ENCODE measurements at regions not wholly inside any gene's neighbourhood (a gene's known extent, or its start where the extent isn't known, plus 50 kb on each side); places are given as distances from the start of the nearest gene placed in this dataset.
"Not testable (repeated sequence)": the region's sequence is repeated elsewhere in the genome, so short reads cannot be mapped to it uniquely, and the experiment has no call there.

DNA sequence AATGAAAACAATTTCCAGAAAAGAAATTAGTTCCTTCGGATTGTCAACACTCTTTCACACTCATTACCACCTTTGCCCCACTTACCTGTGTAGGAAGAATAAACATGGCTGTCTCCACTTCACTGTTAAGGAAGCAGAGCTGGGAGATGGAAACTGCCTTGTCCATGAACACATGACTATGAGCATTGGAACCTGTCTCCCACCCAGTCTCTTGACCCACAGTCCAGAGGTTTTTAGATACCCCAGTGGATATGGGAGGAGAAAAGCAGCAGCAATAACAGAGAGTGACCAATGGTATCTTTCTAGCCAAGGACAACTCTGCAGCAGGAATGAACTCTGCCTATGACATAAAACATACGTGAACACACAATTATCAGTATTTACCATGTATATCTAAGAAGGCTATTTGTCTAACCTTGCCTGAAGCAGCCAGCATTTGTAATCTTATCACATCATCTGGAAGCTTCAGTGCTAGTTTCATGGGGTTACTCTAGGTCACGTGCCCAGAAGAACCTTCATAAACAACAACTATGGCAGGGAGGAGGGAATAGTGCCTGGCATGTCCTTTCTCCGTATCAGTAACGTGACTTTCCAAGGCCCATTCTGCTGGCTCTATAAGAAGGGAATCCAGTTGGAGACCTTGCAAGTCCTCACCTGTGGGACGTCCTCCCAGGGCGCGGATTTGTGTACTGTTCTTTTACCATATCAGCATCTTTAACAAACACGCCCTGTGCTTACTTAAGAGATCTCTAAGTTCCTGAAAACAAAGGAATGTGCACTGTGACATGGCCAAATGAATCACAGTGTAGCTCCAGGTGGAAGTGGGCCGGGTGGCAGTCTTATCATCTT, 221.8 kb upstream of the UBL3 start:
- no peak for DNase-seq (ENCODE audit: low read depth in 1 of 2, low spot score in 1 of 2)

DNA sequence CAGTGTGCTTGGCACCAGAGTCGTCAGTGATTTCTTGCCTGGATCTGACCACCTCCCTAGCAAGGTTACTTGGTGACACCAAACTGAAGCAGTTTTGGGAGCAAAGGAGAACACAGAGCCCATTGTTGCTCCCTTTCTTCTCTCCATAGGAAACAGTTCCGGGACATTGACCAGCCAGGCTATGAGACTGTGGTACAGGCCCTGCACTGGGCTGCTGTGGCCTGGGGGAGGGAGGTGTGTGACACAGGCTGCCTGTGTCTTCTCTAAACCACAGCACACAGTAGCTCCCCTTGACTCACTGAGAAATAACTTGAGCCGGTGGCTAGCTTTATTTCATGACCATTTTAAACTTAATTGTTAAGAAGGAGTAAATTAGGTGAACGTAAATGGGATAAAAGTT, 214.8 kb upstream of the UBL3 start:
- DNase-seq (ENCODE audit: low read depth in 1 of 2, low spot score in 1 of 2) = no peak

DNA sequence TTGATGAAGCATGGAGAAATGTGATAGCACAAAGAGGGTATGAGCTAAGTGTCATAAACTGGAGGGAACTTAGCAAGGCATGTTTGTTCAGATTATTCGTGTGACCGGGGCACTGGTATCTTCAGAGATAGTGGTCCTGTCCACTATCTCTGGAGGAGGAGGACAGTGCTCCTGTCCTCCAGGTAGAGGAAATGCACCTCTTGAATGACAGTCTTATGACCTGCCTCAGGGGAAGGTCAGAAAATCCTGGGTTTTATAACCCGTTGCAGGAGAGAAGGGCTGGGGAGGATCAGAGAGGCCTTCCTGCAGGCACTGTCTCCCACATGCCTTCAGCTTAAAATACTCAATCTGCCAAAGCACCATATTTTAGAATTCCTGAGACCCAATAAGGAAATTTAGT, 213.5 kb upstream of the UBL3 start:
- DNase-seq (ENCODE audit: low read depth in 1 of 2, low spot score in 1 of 2) = no peak

DNA sequence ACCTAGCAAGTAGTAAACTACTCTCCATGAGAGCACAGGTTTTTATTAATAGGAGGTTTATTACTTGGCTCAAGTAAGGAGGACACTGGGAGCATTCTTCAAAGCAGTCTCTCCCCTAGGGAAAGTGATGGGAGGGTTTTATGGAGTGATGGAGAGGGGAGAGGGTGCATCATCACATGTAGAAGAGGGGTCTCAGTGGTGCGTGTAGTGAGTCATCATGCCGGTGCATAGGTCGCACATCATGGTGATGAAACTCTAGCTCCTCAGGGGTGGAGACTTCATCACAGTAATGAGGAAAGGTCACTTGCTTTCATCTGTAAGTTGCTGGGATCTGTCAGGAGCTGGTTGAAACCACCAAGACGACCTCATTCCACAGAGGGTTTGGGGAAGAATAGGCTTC, 210.8 kb upstream of the UBL3 start:
- DNase-seq (ENCODE audit: low read depth in 1 of 2, low spot score in 1 of 2) = no peak

DNA sequence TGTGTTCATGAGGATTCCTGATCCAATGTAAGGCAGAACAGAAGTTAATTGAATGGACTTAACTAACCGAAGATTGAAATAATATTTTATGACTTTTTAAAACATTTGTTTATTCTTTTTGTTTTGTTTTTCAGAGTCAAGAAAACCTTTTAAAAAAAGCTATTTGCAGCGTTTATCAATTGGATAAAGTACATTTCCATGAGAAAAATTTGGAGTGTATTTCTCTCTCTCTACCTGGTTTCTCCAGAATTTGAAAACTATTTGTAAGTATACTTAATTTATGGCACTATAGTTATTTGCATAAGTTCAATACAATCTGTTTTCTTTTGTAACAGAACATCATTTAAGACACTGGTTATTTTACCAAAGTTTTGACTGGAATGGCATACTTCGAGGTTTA, 208.0 kb upstream of the UBL3 start:
- no peak for DNase-seq (ENCODE audit: low read depth in 1 of 2, low spot score in 1 of 2)

DNA sequence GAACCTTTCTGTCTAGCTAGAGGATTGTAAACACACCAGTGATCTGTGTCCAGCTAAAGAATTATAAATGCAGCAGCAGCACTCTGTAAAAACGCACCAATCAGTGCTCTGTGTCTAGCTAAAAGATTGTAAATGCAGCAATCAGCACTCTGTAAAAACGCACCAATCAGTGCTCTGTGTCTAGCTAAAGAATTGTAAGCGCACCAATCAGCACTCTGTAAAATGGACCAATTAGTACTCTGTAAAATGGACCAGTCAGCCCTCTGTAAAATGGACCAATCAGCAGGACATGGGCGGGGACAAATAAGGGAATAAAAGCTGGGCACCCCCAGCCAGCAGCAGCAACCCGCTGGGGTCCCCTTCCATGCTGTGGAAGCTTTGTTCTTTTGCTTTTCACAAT, 204.1 kb upstream of the UBL3 start:
- DNase-seq (ENCODE audit: low read depth in 1 of 2, low spot score in 1 of 2) = not testable (repeated sequence)

DNA sequence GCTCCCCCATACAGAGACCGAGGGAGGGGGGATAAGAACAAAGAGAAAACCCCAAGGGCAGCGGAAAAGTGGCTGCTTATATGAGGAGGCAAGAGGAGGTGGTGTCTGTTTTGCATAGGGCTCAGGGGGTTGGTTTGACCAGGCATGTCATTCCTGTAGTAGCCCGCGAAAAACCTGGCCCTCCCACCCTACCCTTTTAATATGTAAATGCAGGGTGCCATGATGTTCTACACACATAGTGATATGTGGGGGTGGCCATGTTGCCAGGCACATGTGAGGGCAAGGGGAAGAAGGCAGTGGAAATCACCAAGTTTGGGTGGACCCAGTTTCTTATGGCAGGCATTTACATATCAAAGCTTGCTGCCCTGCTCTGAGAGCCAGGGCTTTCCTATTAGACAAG, 203.5 kb upstream of the UBL3 start:
- no peak for DNase-seq (ENCODE audit: low read depth in 1 of 2, low spot score in 1 of 2)

DNA sequence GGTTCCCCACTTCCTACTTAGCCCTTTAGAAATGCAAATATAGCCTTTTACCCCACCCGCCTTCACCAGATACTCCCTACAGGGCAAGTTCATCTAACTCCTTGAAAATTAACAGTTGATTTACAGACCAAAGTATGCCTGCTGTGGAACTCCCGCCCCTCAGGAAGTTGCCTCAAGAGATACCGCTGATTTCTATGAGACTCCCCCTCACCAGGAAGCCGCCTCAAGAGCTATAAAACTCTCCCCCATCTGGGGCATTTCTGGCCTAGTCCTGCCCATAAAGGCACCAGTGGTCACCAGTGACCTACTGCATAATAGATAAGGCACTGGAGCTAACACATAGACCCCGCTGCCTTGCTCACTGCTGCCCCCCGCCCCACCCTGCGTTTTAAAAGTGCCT, 201.7 kb upstream of the UBL3 start:
- no peak for DNase-seq (ENCODE audit: low read depth in 1 of 2, low spot score in 1 of 2)

DNA sequence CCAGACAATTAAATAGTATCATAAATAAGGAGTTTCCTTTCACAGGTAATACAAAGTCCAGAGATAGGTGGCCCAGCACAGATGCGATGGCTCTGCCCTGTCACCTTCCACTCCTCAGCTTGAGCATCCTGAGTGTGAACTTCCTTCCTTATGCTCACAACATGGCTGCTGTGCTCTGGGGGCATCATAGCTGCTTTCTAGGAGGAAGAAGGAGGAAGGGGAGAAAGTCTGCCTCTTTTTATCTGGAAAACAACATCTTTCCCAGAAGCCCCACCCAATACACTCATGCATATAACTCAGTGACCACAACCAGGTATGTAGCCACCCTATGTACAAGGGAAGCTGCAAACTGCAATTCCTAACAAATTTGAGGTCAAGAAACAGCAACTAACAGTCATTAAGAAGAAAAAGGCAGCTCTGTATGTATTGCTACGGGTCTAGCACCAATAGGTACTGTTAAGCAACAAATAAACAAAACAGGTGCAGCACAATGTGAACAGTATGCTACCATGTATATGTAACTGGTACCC, 201.2 kb upstream of the UBL3 start:
- no peak for DNase-seq (ENCODE audit: low read depth in 1 of 2, low spot score in 1 of 2)

DNA sequence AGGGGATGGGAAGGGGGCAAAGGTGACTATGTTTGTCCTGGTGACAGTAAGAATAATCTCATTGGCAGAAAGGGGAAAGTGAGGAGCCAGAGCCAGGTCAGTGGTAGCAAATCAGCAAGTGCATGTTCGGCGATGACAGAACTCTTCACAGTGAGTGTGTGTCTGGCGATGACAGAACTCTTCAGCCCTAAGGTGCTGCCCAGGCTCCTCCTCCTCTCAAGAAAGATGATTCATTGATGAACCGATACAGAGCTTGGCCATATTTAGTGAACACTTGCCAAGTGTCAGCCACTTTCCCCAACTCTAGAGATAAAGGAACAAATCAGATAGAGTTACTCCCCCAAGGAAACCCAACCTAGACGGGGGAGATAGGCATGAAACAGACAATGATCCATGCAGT, 199.3 kb upstream of the UBL3 start:
- no peak for DNase-seq (ENCODE audit: low read depth in 1 of 2, low spot score in 1 of 2)

DNA sequence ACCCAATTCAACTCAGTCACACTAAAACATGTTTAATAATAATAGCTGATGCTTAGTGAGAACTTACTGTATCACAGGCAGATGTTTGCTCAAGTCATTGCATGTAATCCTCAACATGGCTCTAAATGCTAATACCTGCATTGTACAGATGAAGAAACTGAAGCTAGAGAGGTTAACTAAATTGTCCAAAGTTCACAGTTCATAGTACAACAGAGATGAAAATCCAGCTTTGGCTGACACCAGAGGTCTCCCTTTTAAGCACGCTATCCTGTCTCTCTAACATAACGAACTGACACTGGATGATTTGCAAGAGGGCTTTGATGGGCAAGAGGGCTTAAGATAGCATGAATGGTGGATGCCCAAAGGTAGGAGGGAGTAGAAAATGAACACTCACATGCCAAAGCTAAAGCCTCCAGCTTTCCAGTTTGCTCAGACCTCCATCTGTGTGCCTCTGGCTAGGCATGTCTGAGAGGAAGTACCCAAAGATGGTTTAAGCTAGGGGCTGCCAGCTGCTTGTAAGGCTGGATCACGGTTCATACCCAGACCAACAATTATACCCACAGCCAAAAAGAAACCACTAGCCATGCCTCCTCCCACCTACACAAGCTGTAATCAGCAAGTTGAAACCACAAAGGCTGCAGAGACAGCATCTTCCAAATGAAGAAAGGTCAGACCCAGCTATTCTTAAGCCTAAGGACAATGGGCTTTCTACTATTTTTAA, 196.9 kb upstream of the UBL3 start:
- no peak for DNase-seq (ENCODE audit: low read depth in 1 of 2, low spot score in 1 of 2)

DNA sequence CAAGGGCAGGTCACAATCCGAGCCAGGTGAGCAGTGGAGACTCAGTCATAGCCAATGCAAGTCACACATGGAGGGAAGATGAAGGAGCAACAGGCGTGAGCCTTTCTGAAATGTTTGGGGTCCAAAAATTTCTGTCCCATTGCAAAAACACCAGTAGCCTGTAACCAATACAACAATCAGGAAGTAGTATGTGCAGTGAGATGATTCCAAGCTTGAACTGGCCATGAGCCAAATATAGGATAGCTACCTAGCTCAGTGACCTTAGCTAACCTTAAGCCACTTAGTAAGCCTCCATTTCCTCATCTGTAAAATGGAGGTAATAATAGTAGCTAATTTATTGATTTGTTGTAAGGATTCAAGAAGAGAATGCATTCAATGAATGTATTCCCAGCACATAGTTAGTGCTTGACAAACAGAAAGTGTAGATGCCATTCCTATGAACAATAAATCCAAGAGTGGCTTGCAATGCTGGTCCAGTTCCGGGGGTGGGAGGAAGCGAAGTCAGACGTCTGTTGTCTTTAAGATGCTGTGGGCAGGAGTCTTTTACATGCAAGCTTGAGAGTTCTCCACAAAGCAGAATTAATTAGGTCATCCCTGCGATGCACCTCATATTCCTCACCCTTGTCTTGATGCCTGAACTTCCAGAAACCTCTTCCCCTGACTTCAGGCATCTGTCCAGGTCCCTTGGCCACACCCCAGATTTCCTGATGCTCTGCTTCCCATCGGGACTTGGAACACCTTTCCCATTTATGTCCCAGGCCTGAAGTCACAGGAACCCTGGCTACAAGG, 195.7 kb upstream of the UBL3 start:
- no peak for DNase-seq (ENCODE audit: low read depth in 1 of 2, low spot score in 1 of 2)

DNA sequence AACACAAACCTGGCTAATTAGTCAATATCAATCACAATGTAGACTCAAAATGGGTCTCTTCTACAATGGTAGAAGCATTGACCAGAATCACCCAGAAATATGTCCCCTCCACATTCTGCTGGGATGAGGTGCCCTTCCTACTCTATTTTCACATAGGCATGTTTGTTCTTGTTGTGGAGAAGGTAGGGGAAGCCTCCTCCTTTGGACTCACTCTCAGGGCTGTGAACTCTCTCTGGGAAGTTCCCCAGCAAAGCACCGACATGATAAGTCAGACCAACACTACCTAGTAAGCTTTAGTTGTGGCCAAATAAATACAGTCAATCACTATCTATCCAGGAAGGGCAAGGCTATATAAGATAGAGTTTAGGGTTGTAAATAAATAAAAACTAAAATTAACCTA, 194.5 kb upstream of the UBL3 start:
- no peak for DNase-seq (ENCODE audit: low read depth in 1 of 2, low spot score in 1 of 2)

DNA sequence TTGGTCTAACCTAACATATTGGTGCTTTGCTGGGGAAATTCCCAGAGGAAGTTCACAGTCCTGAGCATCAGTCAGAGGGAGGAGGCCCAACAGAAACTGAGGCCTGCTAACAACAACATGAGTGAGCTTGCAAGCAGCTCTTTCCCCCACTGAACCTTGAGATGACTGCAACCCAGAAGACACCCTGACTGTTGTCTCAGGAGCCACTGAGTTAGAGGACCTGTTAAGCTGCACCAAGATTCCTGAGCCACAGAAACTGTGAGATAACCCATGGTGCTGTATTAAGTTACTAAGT, 193.2 kb upstream of the UBL3 start:
- DNase-seq (ENCODE audit: low read depth in 1 of 2, low spot score in 1 of 2) = no peak

DNA sequence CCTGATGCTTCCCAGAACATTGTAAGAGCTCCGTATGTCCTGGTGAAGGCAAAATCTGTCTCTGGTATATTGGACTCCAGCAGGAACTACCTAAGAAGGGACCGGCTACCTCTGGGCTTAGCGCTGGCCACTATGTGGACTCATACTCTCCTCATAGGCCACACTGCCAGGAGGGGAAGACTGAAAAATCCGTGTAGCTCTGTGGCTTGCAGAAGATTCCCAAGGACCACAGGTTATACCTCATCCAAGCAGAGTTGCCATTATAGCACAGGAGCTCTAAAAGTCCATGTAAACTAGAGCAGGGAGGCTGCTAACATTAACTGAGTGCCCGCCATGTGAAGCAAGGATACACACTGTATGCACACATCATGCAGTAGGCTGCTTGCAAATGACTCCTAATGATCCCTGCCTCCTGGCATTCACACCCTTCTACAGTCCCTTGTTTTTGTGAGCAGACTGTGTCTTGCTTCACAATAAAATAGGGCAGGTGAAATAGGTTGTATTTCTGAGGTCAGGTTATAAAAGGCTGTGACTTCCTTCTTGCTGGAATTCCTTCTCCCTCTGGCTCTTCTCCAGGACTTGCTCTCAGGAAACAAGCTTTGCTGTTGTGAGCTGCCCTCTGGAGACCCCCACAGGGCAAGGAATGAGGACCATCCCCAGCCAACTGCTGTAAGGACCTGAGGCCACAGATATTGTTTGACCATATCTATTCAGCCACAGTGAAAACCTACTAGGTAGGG, 192.6 kb upstream of the UBL3 start:
- no peak for DNase-seq (ENCODE audit: low read depth in 1 of 2, low spot score in 1 of 2)

DNA sequence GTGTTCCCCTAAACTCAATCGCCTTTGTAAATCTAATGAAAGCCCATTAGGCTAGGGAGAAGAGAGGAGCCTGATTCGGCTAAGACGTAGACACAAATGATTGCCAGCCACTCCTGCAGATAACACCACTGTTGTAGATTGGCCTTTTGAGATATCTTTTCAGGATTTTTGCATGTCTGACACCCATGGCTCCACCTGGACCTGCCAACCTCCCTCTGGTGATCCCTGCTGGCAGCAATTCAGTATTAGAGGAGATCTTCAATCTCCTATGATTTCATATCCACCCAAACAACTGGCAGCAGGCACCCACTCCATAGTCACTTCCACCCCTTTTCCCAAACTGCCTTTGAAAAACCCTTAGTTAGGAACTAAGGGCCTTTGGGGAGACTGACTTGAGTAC, 191.9 kb upstream of the UBL3 start:
- DNase-seq (ENCODE audit: low read depth in 1 of 2, low spot score in 1 of 2) = no peak

DNA sequence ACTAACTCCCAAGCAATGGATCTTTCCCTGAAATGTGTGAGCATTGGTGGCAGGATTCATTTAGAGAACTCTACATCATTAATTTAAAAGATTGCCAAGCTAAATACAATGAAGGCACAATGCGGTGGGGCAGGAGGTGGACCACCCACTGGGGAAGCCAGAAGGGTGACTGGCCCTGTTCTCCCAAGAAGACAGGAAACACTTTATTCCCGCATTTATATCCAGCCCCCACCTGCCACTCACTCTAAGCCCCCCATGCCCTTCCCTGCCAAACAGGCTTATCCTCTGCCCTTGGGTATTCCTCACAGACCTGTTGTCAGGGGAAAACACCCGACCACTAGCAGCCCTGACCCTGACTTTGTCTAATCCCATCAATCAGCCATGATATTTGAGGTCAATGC, 189.1 kb upstream of the UBL3 start:
- no peak for DNase-seq (ENCODE audit: low read depth in 1 of 2, low spot score in 1 of 2)

DNA sequence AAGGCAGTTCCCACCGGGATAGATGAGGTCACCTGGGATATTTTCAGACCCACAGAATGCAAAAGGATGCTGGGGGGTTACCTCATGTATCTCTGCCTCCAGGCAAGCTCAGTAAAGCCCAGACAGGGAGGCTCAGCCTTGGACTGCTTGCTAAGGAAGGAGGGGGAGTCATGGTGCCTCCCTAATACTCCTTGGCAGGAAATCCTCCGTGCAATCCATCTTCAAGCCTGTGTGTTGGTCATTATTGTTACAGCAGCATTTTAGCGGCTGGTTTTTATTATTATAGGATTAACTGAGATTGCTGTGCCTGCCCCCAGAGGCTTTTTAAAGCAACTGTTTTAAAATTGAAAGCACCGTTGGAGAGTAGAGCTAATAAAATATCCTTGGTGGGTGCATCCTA, 188.5 kb upstream of the UBL3 start:
- no peak for DNase-seq (ENCODE audit: low read depth in 1 of 2, low spot score in 1 of 2)

DNA sequence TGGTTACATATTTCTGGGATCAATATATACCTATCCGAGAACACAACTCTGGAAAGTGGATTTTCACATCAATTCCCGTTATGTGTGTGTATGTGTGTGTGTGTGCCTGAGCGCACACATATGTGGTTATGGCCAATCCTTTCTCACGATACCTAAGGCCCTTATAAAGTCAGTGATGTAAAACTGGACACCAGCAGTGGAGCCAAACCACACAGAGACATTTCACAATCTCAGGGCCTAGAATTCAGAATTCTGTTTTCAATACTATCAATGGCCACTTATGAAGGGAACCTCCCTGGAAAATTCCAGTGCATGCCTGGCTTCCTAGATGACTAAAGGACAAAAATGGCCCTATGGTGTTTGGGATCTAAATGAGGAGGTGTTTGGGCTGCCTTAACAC, 187.3 kb upstream of the UBL3 start:
- no peak for DNase-seq (ENCODE audit: low read depth in 1 of 2, low spot score in 1 of 2)

DNA sequence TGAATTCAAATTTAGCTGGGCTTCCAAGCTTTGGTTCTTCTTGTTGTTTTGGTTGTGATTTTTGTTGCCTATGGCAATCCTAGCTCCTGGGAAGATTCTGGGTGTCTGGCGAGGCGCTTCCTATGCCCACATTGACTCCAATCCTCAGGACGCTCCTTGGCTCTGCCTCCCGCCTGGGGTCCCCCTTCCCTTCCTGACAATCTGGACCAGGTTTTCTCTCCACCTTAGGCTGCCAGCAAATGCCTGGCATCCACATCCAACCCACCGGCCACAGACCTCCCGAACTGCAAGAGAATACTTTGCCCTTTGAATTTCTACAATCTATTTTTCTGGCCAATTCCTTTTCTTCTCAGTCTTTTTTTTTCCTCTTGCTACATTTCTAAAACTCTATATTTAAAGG, 186.9 kb upstream of the UBL3 start:
- DNase-seq (ENCODE audit: low read depth in 1 of 2, low spot score in 1 of 2) = no peak

DNA sequence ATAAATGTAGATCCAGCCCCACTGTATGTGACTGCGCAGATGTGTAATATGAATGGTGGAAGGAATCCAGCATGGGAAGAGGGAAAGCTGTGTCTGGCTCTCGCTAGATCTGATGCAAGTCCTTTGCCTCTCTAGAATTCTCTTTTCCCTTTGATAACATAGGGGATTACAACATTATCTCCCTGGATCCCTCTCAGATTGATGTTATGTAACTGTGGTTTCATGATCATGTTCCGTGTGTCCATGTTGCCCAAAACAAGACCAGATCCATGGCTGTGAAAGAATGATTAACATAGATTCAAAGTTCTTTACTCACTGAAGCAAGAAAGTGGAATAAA, 184.0 kb upstream of the UBL3 start:
- no peak for DNase-seq (ENCODE audit: low read depth in 1 of 2, low spot score in 1 of 2)

Measured in activated CD4-positive, alpha-beta T cell treated with anti-CD3 and anti-CD28 coated beads, Interleukin-2, amount 50 U/mL, for 24 hours (primary cell).